ENCODE measurements at regions not wholly inside any gene's neighbourhood (a gene's known extent, or its start where the extent isn't known, plus 50 kb on each side); places are given as distances from the start of the nearest gene placed in this dataset.

- no peak for DNase-seq (ENCODE audit: low read depth in 2 of 2)
- Histone ChIP-seq H3K4me2 (ENCODE audit: extremely low read depth, insufficient read depth, low read length) (no peak overlapping the region), H3K27me3 (ENCODE audit: control insufficient read depth, insufficient read depth, low read length) (no peaks in the 10 kb centered on the region), H3K27ac (ENCODE audit: insufficient read depth, low read length) (no peak overlapping the region), H3K79me2 (ENCODE audit: control insufficient read depth, insufficient read depth, low read length) (no peaks in the 10 kb centered on the region), H3K36me3 (ENCODE audit: control insufficient read depth, insufficient read depth, low read length) (no peaks in the 10 kb centered on the region), H3K4me1 (ENCODE audit: control insufficient read depth, extremely low read depth, insufficient read depth, low read length) (no peaks in the 10 kb centered on the region), H3K9me3 (ENCODE audit: control insufficient read depth, insufficient read depth, low read depth, low read length) (no peaks in the 10 kb centered on the region), H4K20me1 (ENCODE audit: control insufficient read depth, extremely low read depth, insufficient read depth, low read length) (no peaks in the 10 kb centered on the region), H3K4me3 (replicated peaks in 1 of 4; ENCODE audit: control extremely low read depth in 1 of 4, insufficient read depth in 1 of 4, low read depth in 3 of 4, low read length in 4 of 4) (no peak overlapping the region), H3K9ac (ENCODE audit: insufficient read depth, low read length) (no peak overlapping the region), H2AFZ (ENCODE audit: low read length) (no peak overlapping the region)
- TF ChIP-seq EZH2 (IDR thresholded peaks at IDR 0.05; ENCODE audit: low read length, missing control alignments) = no peak
- no peak for TF ChIP-seq CTCF (conservative IDR thresholded peaks at IDR 0.05 in 1 of 2, IDR thresholded peaks at IDR 0.05 in 1 of 2; ENCODE audit: low read depth in 1 of 2, low read length in 2 of 2)
Observed at GRCh38 chr10:85152911-85153310, 824.5 kb downstream of the CCSER2 start.

GRCh38 chr10:85157206-85157605 lies 828.8 kb downstream of the CCSER2 start:
- TF ChIP-seq EZH2 (IDR thresholded peaks at IDR 0.05; ENCODE audit: low read length, missing control alignments) = no peak
- no peak for TF ChIP-seq CTCF (conservative IDR thresholded peaks at IDR 0.05 in 1 of 2, IDR thresholded peaks at IDR 0.05 in 1 of 2; ENCODE audit: low read depth in 1 of 2, low read length in 2 of 2)
- DNase-seq (ENCODE audit: low read depth in 2 of 2) = no peak
- Histone ChIP-seq H3K36me3 (ENCODE audit: control insufficient read depth, insufficient read depth, low read length) (no peaks in the 10 kb centered on the region), H3K4me2 (ENCODE audit: extremely low read depth, insufficient read depth, low read length) (no peak overlapping the region), H3K4me3 (replicated peaks in 1 of 4; ENCODE audit: control extremely low read depth in 1 of 4, insufficient read depth in 1 of 4, low read depth in 3 of 4, low read length in 4 of 4) (no peak overlapping the region), H3K79me2 (ENCODE audit: control insufficient read depth, insufficient read depth, low read length) (no peaks in the 10 kb centered on the region), H3K4me1 (ENCODE audit: control insufficient read depth, extremely low read depth, insufficient read depth, low read length) (no peaks in the 10 kb centered on the region), H3K27ac (ENCODE audit: insufficient read depth, low read length) (no peak overlapping the region), H4K20me1 (ENCODE audit: control insufficient read depth, extremely low read depth, insufficient read depth, low read length) (no peaks in the 10 kb centered on the region), H3K27me3 (ENCODE audit: control insufficient read depth, insufficient read depth, low read length) (no peaks in the 10 kb centered on the region), H3K9me3 (ENCODE audit: control insufficient read depth, insufficient read depth, low read depth, low read length) (no peaks in the 10 kb centered on the region), H2AFZ (ENCODE audit: low read length) (no peak overlapping the region), H3K9ac (ENCODE audit: insufficient read depth, low read length) (no peak overlapping the region)

GRCh38 chr10:85168243-85168642 lies 839.9 kb downstream of the CCSER2 start:
- Histone ChIP-seq H4K20me1 (ENCODE audit: control insufficient read depth, extremely low read depth, insufficient read depth, low read length) (no peaks in the 10 kb centered on the region), H3K4me3 (replicated peaks in 1 of 4; ENCODE audit: control extremely low read depth in 1 of 4, insufficient read depth in 1 of 4, low read depth in 3 of 4, low read length in 4 of 4) (no peak overlapping the region), H3K27ac (ENCODE audit: insufficient read depth, low read length) (no peak overlapping the region), H3K9ac (ENCODE audit: insufficient read depth, low read length) (no peak overlapping the region), H3K36me3 (ENCODE audit: control insufficient read depth, insufficient read depth, low read length) (no peaks in the 10 kb centered on the region), H2AFZ (ENCODE audit: low read length) (no peak overlapping the region), H3K4me1 (ENCODE audit: control insufficient read depth, extremely low read depth, insufficient read depth, low read length) (no peaks in the 10 kb centered on the region), H3K27me3 (ENCODE audit: control insufficient read depth, insufficient read depth, low read length) (no peaks in the 10 kb centered on the region), H3K79me2 (ENCODE audit: control insufficient read depth, insufficient read depth, low read length) (no peaks in the 10 kb centered on the region), H3K9me3 (ENCODE audit: control insufficient read depth, insufficient read depth, low read depth, low read length) (no peaks in the 10 kb centered on the region), H3K4me2 (ENCODE audit: extremely low read depth, insufficient read depth, low read length) (no peak overlapping the region)
- no peak for DNase-seq (ENCODE audit: low read depth in 2 of 2)
- TF ChIP-seq CTCF (conservative IDR thresholded peaks at IDR 0.05 in 1 of 2, IDR thresholded peaks at IDR 0.05 in 1 of 2; ENCODE audit: low read depth in 1 of 2, low read length in 2 of 2) (no peak), EZH2 (IDR thresholded peaks at IDR 0.05; ENCODE audit: low read length, missing control alignments) (no peak)

Measured in fibroblast of lung (primary cell).